ENCODE measurements at regions not wholly inside any gene's neighbourhood (a gene's known extent, or its start where the extent isn't known, plus 50 kb on each side); places are given as distances from the start of the nearest gene placed in this dataset.

DNA sequence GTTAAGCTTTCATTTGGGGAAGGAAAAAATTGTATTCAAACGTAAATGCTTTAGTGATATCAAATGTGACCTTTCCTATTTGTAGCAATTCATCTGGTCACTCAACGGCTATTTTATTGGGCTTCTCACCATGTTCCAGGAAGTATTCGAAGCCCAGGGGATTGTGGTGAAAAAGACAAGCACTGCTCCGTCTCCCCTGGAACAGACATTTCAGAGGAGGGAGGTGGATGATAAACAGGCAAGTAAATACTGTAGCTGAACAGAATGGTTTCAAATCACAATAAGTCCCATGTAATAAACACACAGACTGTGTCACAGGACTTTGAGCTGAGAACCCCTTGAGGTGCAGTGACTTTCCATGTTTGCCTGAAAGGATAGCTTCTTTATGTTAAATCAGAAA lies 464.7 kb upstream of the HNRNPA3 start:
- H3K36me3 Mint-ChIP-seq (ENCODE audit: insufficient read depth): no peaks in the 10 kb centered on the region
- H3K4me3 Mint-ChIP-seq: no peak overlapping the region
- no peaks in the 10 kb centered on the region for H3K9me3 Mint-ChIP-seq
- peaks cover 3% of the 10 kb centered on the region for H3K4me1 Mint-ChIP-seq (ENCODE audit: low read depth)
- ATAC-seq: no peak
- no peak for DNase-seq
- no peaks in the 10 kb centered on the region for H3K27me3 Mint-ChIP-seq (ENCODE audit: low read depth)

- H3K9me3 Mint-ChIP-seq: no peaks in the 10 kb centered on the region
These were observed 463.9 kb upstream of the HNRNPA3 start for GRCh38 chr2:176748662-176749061.

GRCh38 chr2:176751314-176752227 lies 461.0 kb upstream of the HNRNPA3 start:
- H3K9me3 Mint-ChIP-seq: no peaks in the 10 kb centered on the region
- ATAC-seq (no peak), DNase-seq (no peak)
- no peaks in the 10 kb centered on the region for H3K36me3 Mint-ChIP-seq (ENCODE audit: insufficient read depth)
- no peak overlapping the region for H3K4me3 Mint-ChIP-seq
- no peaks in the 10 kb centered on the region for H3K4me1 Mint-ChIP-seq (ENCODE audit: low read depth)
- H3K27me3 Mint-ChIP-seq (ENCODE audit: low read depth): peaks cover 3% of the 10 kb centered on the region

More at GRCh38 chr2:176748662-176749061, 463.9 kb upstream of the HNRNPA3 start:
- Mint-ChIP-seq H3K4me1 (ENCODE audit: low read depth) (peaks cover 3% of the 10 kb centered on the region), H3K36me3 (ENCODE audit: insufficient read depth) (no peaks in the 10 kb centered on the region), H3K4me3 (no peak overlapping the region), H3K27me3 (ENCODE audit: low read depth) (no peaks in the 10 kb centered on the region)
- no peak for ATAC-seq
- DNase-seq: no peak

GRCh38 chr2:176752295-176752694 lies 460.3 kb upstream of the HNRNPA3 start:
- no peak for ATAC-seq
- H3K4me1 Mint-ChIP-seq (ENCODE audit: low read depth): no peaks in the 10 kb centered on the region
- no peaks in the 10 kb centered on the region for H3K9me3 Mint-ChIP-seq
- H3K27me3 Mint-ChIP-seq (ENCODE audit: low read depth): peaks cover 3% of the 10 kb centered on the region
- H3K36me3 Mint-ChIP-seq (ENCODE audit: insufficient read depth): no peaks in the 10 kb centered on the region
- no peak overlapping the region for H3K4me3 Mint-ChIP-seq
- DNase-seq: no peak

GRCh38 chr2:176753205-176753604 lies 459.4 kb upstream of the HNRNPA3 start:
- no peaks in the 10 kb centered on the region for H3K4me1 Mint-ChIP-seq (ENCODE audit: low read depth)
- ATAC-seq: no peak
- no peaks in the 10 kb centered on the region for H3K36me3 Mint-ChIP-seq (ENCODE audit: insufficient read depth)
- peaks cover 3% of the 10 kb centered on the region for H3K27me3 Mint-ChIP-seq (ENCODE audit: low read depth)
- no peak overlapping the region for H3K4me3 Mint-ChIP-seq
- H3K9me3 Mint-ChIP-seq: no peaks in the 10 kb centered on the region
- DNase-seq: no peak

DNA sequence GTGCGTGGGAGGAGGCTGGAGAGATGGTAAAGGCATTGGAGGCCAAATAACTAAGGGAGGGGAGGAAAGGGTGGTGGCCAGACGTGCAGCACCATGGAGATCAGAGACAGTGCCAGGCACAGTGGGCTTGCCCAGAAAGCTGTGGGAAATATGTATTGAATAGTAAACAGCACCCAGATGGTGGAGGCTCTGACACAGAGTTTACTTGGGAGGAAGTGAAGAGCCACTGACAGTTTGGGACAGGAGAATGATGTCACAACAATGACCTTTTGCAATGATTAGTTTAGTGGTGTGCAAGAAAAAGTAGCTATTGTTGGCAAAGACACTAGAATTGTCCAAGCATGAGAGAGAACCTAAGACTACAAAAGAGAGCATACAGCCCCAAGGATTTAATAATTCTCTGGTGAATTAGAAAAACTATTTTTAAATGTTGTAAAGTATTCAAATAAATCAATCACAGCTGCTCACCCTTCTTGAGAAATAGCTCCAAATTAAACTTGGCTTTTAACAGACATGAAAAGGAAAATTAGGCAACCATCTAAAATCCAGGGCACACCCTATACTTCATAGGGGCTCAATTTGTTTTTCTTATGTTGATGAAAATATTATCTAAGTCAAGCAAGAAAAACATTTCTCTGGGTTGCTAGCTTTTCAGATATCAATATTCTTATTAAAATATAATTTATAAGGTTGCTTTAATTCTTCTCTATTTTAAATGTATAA lies 458.7 kb upstream of the HNRNPA3 start:
- Mint-ChIP-seq H3K36me3 (ENCODE audit: insufficient read depth) (no peaks in the 10 kb centered on the region), H3K9me3 (no peaks in the 10 kb centered on the region), H3K4me3 (no peak overlapping the region), H3K4me1 (ENCODE audit: low read depth) (no peaks in the 10 kb centered on the region), H3K27me3 (ENCODE audit: low read depth) (peaks cover 3% of the 10 kb centered on the region)
- ATAC-seq (no peak), DNase-seq (no peak)

DNA sequence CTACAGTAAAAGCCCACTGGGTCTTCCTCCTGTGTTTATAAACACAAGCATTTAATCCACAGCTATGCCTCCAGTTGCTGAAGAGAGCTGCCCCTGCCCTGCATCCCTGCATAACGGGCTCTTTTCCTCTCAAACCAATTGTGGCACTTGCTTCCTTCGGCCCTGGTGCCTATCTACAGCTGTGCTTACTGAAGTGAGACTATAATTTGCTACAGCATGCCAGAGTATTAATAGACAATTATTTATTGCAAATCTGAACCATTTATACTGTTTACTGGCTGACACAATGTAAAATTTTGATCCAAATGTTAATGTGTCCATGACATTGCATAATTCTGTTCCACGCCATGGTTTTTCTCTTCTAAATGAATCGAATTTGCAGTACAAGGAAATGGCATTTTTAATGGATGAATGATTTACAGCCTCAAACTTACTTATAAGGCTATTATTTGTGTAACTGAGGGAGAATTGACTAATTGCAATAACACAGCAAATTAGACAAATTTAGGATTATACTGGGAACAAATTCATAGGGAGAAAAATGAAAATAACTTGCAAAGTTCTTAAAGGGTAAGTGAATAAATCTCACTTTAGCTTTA lies 457.0 kb upstream of the HNRNPA3 start:
- no peaks in the 10 kb centered on the region for H3K36me3 Mint-ChIP-seq (ENCODE audit: insufficient read depth)
- no peak for ATAC-seq
- DNase-seq: no peak
- no peaks in the 10 kb centered on the region for H3K4me1 Mint-ChIP-seq (ENCODE audit: low read depth)
- no peaks in the 10 kb centered on the region for H3K9me3 Mint-ChIP-seq
- H3K4me3 Mint-ChIP-seq: no peak overlapping the region
- peaks cover 3% of the 10 kb centered on the region for H3K27me3 Mint-ChIP-seq (ENCODE audit: low read depth)

DNA sequence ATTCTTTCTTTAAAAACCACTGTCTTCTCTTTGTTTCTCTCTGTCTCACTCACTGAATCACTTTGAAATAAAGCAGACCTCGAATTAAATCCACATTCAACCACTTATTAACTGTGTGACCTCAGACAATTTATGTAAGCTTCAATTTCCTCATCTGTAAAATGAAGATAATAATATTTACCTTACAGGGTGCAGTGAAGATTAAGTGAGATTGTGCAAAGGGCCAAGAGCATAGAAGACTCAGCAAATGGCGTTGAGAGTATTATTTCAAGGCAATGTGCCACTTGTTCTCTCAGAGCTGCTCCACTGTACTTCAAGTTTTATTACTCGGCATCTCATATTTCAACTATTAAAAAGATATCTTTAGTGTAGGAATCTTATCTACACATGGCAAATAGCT lies 454.2 kb upstream of the HNRNPA3 start:
- Mint-ChIP-seq H3K4me3 (no peak overlapping the region), H3K9me3 (no peaks in the 10 kb centered on the region), H3K36me3 (ENCODE audit: insufficient read depth) (no peaks in the 10 kb centered on the region), H3K4me1 (ENCODE audit: low read depth) (no peaks in the 10 kb centered on the region), H3K27me3 (ENCODE audit: low read depth) (peaks cover 12% of the 10 kb centered on the region)
- no peak for ATAC-seq
- no peak for DNase-seq

- H3K27me3 Mint-ChIP-seq (ENCODE audit: low read depth): peaks cover 12% of the 10 kb centered on the region
- ATAC-seq (no peak), DNase-seq (no peak)
These were observed 452.2 kb upstream of the HNRNPA3 start for GRCh38 chr2:176760439-176760838.

DNA sequence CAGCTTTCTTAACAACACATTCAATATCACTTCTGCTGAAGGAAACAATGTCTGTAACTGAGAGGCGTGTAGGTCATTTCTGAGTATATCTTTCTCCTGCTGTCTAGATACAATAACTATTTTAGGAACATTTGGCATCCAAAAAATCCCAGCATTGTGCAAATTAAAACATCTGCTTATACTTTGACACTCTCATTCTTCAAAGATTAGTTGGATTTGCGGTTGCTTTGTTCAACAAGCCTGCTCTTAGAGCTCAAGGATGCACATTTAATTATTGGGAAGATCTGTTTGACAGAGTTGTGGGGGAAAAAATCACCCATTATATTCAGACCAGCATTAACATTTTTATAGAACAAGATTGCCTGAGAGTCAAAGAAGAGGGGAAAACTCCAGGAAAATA lies 449.5 kb upstream of the HNRNPA3 start:
- no peak for ATAC-seq
- Mint-ChIP-seq H3K4me3 (no peak overlapping the region), H3K27me3 (ENCODE audit: low read depth) (peaks cover 16% of the 10 kb centered on the region), H3K4me1 (ENCODE audit: low read depth) (no peaks in the 10 kb centered on the region), H3K9me3 (no peaks in the 10 kb centered on the region), H3K36me3 (ENCODE audit: insufficient read depth) (no peaks in the 10 kb centered on the region)
- no peak for DNase-seq

More at GRCh38 chr2:176760439-176760838, 452.2 kb upstream of the HNRNPA3 start:
- H3K36me3 Mint-ChIP-seq (ENCODE audit: insufficient read depth): no peaks in the 10 kb centered on the region
- H3K9me3 Mint-ChIP-seq: no peaks in the 10 kb centered on the region
- H3K4me3 Mint-ChIP-seq: no peak overlapping the region
- no peaks in the 10 kb centered on the region for H3K4me1 Mint-ChIP-seq (ENCODE audit: low read depth)

GRCh38 chr2:176763851-176764404 lies 448.7 kb upstream of the HNRNPA3 start:
- ATAC-seq (no peak), DNase-seq (no peak)
- Mint-ChIP-seq H3K36me3 (ENCODE audit: insufficient read depth) (no peaks in the 10 kb centered on the region), H3K4me1 (ENCODE audit: low read depth) (no peaks in the 10 kb centered on the region), H3K9me3 (no peaks in the 10 kb centered on the region), H3K4me3 (no peak overlapping the region), H3K27me3 (ENCODE audit: low read depth) (peaks cover 18% of the 10 kb centered on the region)

GRCh38 chr2:176764921-176765320 lies 447.7 kb upstream of the HNRNPA3 start:
- ATAC-seq (no peak), DNase-seq (no peak)
- no peak overlapping the region for H3K4me3 Mint-ChIP-seq
- no peaks in the 10 kb centered on the region for H3K4me1 Mint-ChIP-seq (ENCODE audit: low read depth)
- H3K9me3 Mint-ChIP-seq: no peaks in the 10 kb centered on the region
- peaks cover 18% of the 10 kb centered on the region for H3K27me3 Mint-ChIP-seq (ENCODE audit: low read depth)
- H3K36me3 Mint-ChIP-seq (ENCODE audit: insufficient read depth): no peaks in the 10 kb centered on the region

DNA sequence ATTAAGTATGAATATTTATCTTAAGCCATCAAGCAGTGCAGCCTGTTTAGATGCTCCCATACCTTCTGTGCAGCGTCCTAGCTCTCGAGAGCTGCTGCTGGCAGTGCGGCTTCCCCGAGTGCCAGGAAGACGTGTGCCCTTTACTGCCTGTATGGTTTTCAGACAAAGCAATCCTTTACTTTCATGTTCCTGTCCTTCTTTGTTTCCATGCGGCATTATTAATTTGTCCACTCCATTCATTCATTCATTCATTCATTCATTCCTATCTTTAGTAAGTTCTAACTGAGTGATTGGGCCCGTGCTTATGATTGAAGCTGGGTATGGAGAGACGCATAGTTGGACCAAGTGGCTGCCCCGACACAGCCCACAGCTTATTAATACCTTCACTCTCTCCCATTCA lies 446.6 kb upstream of the HNRNPA3 start:
- DNase-seq (no peak), ATAC-seq (no peak)
- H3K27me3 Mint-ChIP-seq (ENCODE audit: low read depth): peaks cover 17% of the 10 kb centered on the region
- H3K4me3 Mint-ChIP-seq: no peak overlapping the region
- H3K9me3 Mint-ChIP-seq: no peaks in the 10 kb centered on the region
- H3K4me1 Mint-ChIP-seq (ENCODE audit: low read depth): no peaks in the 10 kb centered on the region
- no peaks in the 10 kb centered on the region for H3K36me3 Mint-ChIP-seq (ENCODE audit: insufficient read depth)

DNA sequence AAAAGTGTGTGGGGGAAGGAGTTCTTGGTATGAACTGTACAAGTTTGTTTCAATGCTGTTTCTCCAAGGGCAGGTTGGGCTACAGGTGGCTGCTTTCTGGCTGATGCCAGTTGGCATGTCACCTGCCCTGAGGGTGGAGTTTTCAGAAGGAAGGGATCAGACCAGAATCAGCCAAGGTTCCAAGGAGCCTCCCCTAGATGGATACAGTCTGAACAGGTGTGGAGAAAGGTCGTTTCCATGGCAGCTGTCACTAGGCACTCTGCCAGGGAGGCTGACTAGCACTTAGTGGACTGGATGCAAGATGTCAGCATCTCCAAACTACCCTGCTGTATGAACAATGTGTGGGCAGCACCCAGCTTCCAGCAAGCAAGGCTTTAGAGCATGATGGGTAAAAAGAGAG lies 444.4 kb upstream of the HNRNPA3 start:
- Mint-ChIP-seq H3K4me1 (ENCODE audit: low read depth) (no peaks in the 10 kb centered on the region), H3K9me3 (peaks cover 7% of the 10 kb centered on the region), H3K36me3 (ENCODE audit: insufficient read depth) (no peaks in the 10 kb centered on the region), H3K27me3 (ENCODE audit: low read depth) (peaks cover 11% of the 10 kb centered on the region), H3K4me3 (no peak overlapping the region)
- DNase-seq: no peak
- ATAC-seq: no peak
